IPS DF 19.7 (cell line): ENCODE measurements at regions not wholly inside any gene's neighbourhood (a gene's known extent, or its start where the extent isn't known, plus 50 kb on each side); places are given as distances from the start of the nearest gene placed in this dataset.

ENCODE experiments used
- DNase-seq: peaks from one replicate; pipeline ENCODE4 v3.0.0-alpha.2; 2013; ENCODE audit warnings: low read depth, low spot score

DNA sequence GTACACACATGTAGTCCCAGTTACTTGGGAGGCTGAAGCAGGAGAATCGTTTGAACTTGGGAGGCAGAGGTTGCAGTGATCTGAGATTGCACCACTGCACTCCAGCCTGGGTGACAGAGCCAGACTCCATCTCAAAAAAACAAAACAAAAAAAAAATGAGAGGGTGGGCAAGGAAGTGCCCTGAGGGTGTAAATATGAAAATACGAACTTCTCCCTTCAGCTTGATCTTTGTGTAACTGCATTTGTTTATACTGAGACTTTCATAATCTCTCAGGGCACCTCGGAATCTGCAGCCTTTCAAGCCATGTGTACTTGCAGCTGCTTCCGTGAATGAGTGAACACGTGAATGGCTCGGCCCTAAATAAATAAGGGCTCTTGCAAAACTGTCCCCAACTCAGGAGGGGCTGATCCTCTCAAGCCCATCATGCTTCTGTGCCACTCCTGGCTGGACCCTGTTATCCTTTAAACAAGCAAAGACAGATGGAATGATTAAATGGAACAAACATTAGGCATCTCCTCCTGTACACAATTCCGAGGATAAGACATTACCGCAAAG lies 96.8 kb downstream of the BOD1L2 start:
- DNase-seq = no peak

DNA sequence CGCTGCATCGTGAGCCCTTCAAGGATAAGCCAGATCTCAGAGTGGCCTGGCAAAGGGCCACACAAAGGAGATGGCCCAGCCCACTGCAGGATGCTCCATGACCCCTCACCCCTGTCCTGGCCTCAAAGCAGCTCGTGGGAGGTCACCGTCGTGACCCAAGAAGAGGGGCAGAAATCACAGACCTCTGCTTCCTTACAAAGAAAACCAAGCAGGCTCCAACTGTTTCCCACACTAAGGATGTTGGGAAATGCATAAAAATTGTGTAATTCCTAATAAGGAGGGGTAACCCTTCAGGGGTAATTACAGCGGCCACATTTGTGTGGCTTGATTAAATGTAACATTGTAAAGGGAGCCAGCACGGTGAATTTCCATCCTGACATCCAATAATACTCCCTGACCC lies 102.3 kb downstream of the BOD1L2 start:
- DNase-seq = no peak

GRCh38 chr18:57249883-57250282 lies 102.5 kb upstream of the ST8SIA3 start:
- DNase-seq = no peak

DNA sequence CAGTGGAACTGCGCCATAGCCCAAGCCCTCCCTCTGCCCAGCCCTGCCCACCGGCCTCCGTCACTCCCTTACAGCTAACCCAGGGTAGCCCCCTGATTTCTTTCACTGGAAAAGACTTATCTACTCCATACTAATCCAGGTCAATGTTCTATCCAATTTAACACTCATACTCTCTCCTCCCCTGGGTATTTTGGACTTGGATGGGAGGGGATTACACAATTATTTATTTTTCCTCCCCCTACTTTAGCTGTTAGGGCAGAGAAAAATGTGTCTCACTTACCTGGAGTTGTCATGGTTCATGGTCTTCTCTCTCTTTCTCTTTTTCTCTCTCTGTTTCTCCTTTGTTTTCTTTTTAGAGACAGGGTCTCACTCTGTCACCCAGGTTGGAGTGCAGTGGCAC lies 100.6 kb upstream of the ST8SIA3 start:
- no peak for DNase-seq

- DNase-seq = no peak
Measured at GRCh38 chr18:57253903-57254302, 98.5 kb upstream of the ST8SIA3 start.

- no peak for DNase-seq
Measured at GRCh38 chr18:57258131-57258777, 94.1 kb upstream of the ST8SIA3 start.

GRCh38 chr18:57267368-57267925 lies 84.9 kb upstream of the ST8SIA3 start:
- DNase-seq = no peak

DNA sequence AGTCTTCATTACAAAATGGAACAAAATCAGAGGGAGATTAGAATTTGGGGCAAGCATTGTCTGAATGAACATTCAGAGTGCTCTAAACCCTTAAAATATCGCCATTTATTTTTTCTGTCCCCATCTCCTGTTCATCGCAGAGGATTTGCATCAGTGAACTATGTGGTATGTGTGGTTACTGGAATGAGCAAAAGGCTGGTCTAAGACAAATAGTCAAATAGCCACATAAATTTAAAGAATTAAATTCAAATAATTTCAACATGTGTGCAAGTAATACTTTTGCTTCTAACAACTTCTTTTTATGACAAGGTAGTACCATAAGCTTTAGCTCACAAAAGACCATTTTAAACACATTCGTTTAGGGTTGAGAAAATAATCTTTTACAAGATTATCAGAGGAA lies 82.6 kb upstream of the ST8SIA3 start:
- DNase-seq = no peak

- no peak for DNase-seq
Measured at GRCh38 chr18:57270156-57270555, 82.2 kb upstream of the ST8SIA3 start.

GRCh38 chr18:57273194-57273593 lies 79.2 kb upstream of the ST8SIA3 start:
- no peak for DNase-seq

DNA sequence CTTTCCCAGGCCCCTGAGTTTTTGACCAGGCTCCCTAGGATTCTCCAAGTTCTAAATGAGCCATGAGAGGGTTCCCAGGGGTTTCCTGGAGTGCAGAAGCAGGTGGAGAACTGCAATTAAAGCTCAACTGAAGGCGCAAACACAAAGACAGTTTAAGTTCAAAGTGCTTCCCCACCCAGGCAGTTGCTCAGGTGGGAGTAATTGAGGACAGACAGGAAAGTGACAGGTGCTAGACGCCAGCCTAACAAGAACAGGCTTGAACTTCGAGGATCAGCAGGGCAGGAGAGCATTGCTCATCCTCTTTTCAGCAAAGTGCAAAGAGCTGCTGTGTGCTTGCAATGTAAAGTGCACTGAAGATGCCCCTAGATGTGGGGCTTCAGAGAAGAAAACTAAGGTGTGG lies 77.2 kb upstream of the ST8SIA3 start:
- DNase-seq = no peak

GRCh38 chr18:57276829-57277228 lies 75.5 kb upstream of the ST8SIA3 start:
- no peak for DNase-seq

- no peak for DNase-seq
Measured at GRCh38 chr18:57278933-57279332, 73.4 kb upstream of the ST8SIA3 start.

GRCh38 chr18:57281519-57281918 lies 70.8 kb upstream of the ST8SIA3 start:
- no peak for DNase-seq

- DNase-seq = no peak
Measured at GRCh38 chr18:57286949-57287348, 65.4 kb upstream of the ST8SIA3 start.

GRCh38 chr18:57287766-57288165 lies 64.6 kb upstream of the ST8SIA3 start:
- no peak for DNase-seq

GRCh38 chr18:57294547-57294946 lies 57.8 kb upstream of the ST8SIA3 start:
- no peak for DNase-seq

DNA sequence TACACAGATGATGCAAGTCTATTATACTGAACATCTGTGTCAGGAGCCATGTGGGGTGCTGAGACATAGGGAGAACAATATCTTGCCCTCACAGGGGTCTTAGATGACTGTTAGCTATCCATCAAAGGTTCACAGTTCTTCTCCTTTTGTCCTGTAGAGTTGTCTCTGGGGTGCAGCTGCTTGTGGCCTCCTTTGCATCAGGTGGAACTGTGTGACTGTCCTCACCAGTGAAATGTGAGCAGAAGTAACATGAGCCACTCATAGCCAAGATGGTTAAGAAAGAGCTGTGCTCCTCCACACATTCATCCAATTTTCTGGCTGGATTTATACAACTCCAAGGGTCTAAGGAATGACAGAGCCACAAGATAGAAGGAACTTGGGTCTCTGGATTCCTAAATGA lies 56.0 kb upstream of the ST8SIA3 start:
- DNase-seq = no peak

DNA sequence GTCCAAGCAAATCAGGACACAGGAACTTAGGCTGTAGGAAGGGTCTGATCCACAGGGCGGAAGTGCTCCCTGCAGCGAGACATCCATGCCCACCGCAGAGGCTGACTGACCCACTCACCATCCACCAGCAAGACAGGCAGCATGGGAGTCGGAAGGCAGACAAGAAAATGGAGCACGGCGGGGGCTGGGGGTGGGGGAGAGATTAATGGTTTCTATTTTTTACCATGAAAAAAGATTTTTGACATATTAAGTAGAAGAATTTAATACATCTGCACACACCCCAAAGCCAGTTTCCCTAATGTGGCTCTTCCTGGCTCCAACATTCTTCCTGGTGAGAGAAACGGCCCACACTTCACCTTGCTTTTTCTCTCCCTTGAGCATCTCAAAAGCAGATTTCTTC lies 55.1 kb upstream of the ST8SIA3 start:
- DNase-seq = no peak

DNA sequence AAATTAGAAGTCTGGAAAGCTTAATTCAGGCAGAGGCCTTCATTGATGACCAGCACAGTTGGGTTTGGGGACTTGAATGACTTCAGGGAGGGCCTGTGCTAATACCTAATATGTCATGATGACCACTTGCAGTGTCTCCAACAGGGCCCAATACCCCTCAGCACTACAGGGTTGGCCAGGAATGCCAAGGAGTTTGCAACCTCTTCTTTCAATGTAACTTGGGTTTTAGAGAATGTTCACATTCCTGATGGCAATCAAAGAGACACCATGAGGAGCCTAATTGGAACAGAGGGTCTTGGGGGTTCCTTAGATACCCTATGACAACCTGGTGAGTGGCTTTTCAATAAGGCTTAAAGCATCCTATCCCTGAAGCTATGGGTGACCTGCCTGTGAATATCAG lies 52.4 kb upstream of the ST8SIA3 start:
- DNase-seq = no peak

- no peak for DNase-seq
Measured at GRCh38 chr18:57301573-57302559, 50.5 kb upstream of the ST8SIA3 start.
